Hepatocyte (in vitro differentiated cells): ENCODE measurements at regions not wholly inside any gene's neighbourhood (a gene's known extent, or its start where the extent isn't known, plus 50 kb on each side); places are given as distances from the start of the nearest gene placed in this dataset.

Experiments
- CTCF ChIP-seq: fragments of 200-600 bp; sonication (generic); IDR thresholded peaks from 2 replicates; pipeline ENCODE4 v1.5.1; 2016; ENCODE audit warnings: antibody characterized with exemption, mild to moderate bottlenecking; ENCODE audit not compliant: poor library complexity
- EZH2 ChIP-seq: fragments of 200-600 bp; sonication (generic); IDR thresholded peaks from 2 replicates; pipeline ENCODE4 v1.6.1; 2016; ENCODE audit warnings: antibody characterized with exemption, mild to moderate bottlenecking, borderline replicate concordance

GRCh38 chr1:208909011-208909984 lies 665.1 kb upstream of the PLXNA2 start:
- no peak for TF ChIP-seq EZH2
- no peak for TF ChIP-seq CTCF
